ENCODE measurements at regions not wholly inside any gene's neighbourhood (a gene's known extent, or its start where the extent isn't known, plus 50 kb on each side); places are given as distances from the start of the nearest gene placed in this dataset.
"Not testable (repeated sequence)": the region's sequence is repeated elsewhere in the genome, so short reads cannot be mapped to it uniquely, and the experiment has no call there.

GRCh38 chr3:162629372-162629771 lies 1132.8 kb downstream of the OTOL1 start:
- intact Hi-C loops (cut with DNase I) = no loop called here
- Histone ChIP-seq H3K9me3 (no peaks in the 10 kb centered on the region), H3K27ac (no peak overlapping the region), H3K36me3 (no peaks in the 10 kb centered on the region), H3K4me3 (no peak overlapping the region), H3K27me3 (no peaks in the 10 kb centered on the region), H3K4me1 (no peaks in the 10 kb centered on the region)
- TF ChIP-seq POLR2AphosphoS5 (IDR thresholded peaks at IDR 0.05; ENCODE audit: insufficient read depth in 1 of 2, low read depth in 1 of 2) (no peak), POLR2A (IDR thresholded peaks at IDR 0.05) (no peak), CTCF (IDR thresholded peaks at IDR 0.05) (no peak)
- DNase-seq (ENCODE audit: extremely low spot score in 2 of 2) = no peak

GRCh38 chr3:162632672-162633071 lies 1136.1 kb downstream of the OTOL1 start:
- H3K9me3 ChIP-seq = no peaks in the 10 kb centered on the region
- intact Hi-C loops (cut with DNase I) = no loop called here

GRCh38 chr3:162640208-162640607 lies 1143.6 kb downstream of the OTOL1 start:
- DNase-seq (ENCODE audit: extremely low spot score in 2 of 2); H3K9me3 ChIP-seq; H3K4me1 ChIP-seq; H3K36me3 ChIP-seq; intact Hi-C loops (cut with DNase I); H3K4me3 ChIP-seq; H3K27ac ChIP-seq; H3K27me3 ChIP-seq: not testable (repeated sequence)

More at GRCh38 chr3:162632672-162633071, 1136.1 kb downstream of the OTOL1 start:
- TF ChIP-seq POLR2AphosphoS5 (IDR thresholded peaks at IDR 0.05; ENCODE audit: insufficient read depth in 1 of 2, low read depth in 1 of 2) (no peak), CTCF (IDR thresholded peaks at IDR 0.05) (no peak), POLR2A (IDR thresholded peaks at IDR 0.05) (no peak)
- no peaks in the 10 kb centered on the region for H3K4me1 ChIP-seq
- DNase-seq (ENCODE audit: extremely low spot score in 2 of 2) = no peak
- H3K27ac ChIP-seq = no peak overlapping the region
- H3K36me3 ChIP-seq = no peaks in the 10 kb centered on the region
- no peaks in the 10 kb centered on the region for H3K27me3 ChIP-seq
- H3K4me3 ChIP-seq = no peak overlapping the region

GRCh38 chr3:162641317-162641716 lies 1144.7 kb downstream of the OTOL1 start:
- Histone ChIP-seq H3K27me3 (no peaks in the 10 kb centered on the region), H3K27ac (no peak overlapping the region), H3K4me1 (no peaks in the 10 kb centered on the region), H3K36me3 (no peaks in the 10 kb centered on the region), H3K9me3 (no peaks in the 10 kb centered on the region), H3K4me3 (no peak overlapping the region)
- intact Hi-C loops (cut with DNase I) = no loop called here
- TF ChIP-seq POLR2AphosphoS5 (IDR thresholded peaks at IDR 0.05; ENCODE audit: insufficient read depth in 1 of 2, low read depth in 1 of 2) = no peak
- TF ChIP-seq CTCF (IDR thresholded peaks at IDR 0.05) = no peak
- no peak for TF ChIP-seq POLR2A (IDR thresholded peaks at IDR 0.05)
- DNase-seq (ENCODE audit: extremely low spot score in 2 of 2) = no peak

- no peak overlapping the region for H3K4me3 ChIP-seq
- no peaks in the 10 kb centered on the region for H3K36me3 ChIP-seq
- H3K27ac ChIP-seq = no peak overlapping the region
- H3K27me3 ChIP-seq = no peaks in the 10 kb centered on the region
- no peaks in the 10 kb centered on the region for H3K9me3 ChIP-seq
- TF ChIP-seq CTCF (IDR thresholded peaks at IDR 0.05) = no peak
- DNase-seq (ENCODE audit: extremely low spot score in 2 of 2) = no peak
- intact Hi-C loops (cut with DNase I) = no loop called here
- no peaks in the 10 kb centered on the region for H3K4me1 ChIP-seq
Measured at GRCh38 chr3:162641907-162642306, 1145.3 kb downstream of the OTOL1 start.

- no peak for DNase-seq (ENCODE audit: extremely low spot score in 2 of 2)
- H3K4me1 ChIP-seq = no peaks in the 10 kb centered on the region
Measured at GRCh38 chr3:162643245-162643644, 1146.6 kb downstream of the OTOL1 start.

More at GRCh38 chr3:162643245-162643644, 1146.6 kb downstream of the OTOL1 start:
- Histone ChIP-seq H3K27ac (no peak overlapping the region), H3K9me3 (no peaks in the 10 kb centered on the region), H3K27me3 (no peaks in the 10 kb centered on the region), H3K4me3 (no peak overlapping the region), H3K36me3 (no peaks in the 10 kb centered on the region)
- intact Hi-C loops (cut with DNase I) = no loop called here
- TF ChIP-seq POLR2AphosphoS5 (IDR thresholded peaks at IDR 0.05; ENCODE audit: insufficient read depth in 1 of 2, low read depth in 1 of 2) (no peak), POLR2A (IDR thresholded peaks at IDR 0.05) (no peak), CTCF (IDR thresholded peaks at IDR 0.05) (no peak)
